ENCODE measurements at regions not wholly inside any gene's neighbourhood (a gene's known extent, or its start where the extent isn't known, plus 50 kb on each side); places are given as distances from the start of the nearest gene placed in this dataset.
A peak's percentile ranks its signal among the peaks of the same experiment; 100 is the strongest.

DNA sequence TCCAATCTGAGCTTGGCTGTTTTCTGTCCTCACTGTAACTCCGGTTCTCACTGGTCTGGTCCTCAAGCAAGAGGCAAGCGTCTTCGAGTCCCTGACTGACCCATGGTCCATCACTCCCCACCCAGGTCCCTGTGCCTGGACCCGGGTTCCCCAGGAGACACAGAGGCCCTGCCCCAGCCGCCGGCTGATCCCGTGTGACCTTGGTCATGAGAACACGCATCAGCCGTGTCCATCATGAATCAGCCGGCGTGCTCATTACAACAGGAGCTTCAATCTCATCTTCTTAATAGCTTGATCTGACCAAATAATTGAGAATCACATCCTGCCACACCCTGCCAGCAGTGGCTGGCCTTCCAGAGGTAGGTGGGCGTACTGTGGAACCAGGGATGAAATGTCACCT lies 545.1 kb downstream of the BRD1 start:
- Histone ChIP-seq H3K27me3 (peaks cover 14% of the 10 kb centered on the region), H3K27ac (no peak overlapping the region), H3K4me3 (no peak overlapping the region), H3K36me3 (replicated peaks in 1 of 2) (no peaks in the 10 kb centered on the region), H3K9me3 (replicated peaks in 1 of 3) (no peaks in the 10 kb centered on the region), H3K4me1 (replicated peaks in 1 of 2) (no peaks in the 10 kb centered on the region)
- DNase-seq = no peak
- WGBS, 4 donors = 79 to 86% (median 81%) methylated on average over 12 of the region's 12 CpGs
- intact Hi-C loops (cut with DNase I) = no loop called here
- TF ChIP-seq, protein P1, sequence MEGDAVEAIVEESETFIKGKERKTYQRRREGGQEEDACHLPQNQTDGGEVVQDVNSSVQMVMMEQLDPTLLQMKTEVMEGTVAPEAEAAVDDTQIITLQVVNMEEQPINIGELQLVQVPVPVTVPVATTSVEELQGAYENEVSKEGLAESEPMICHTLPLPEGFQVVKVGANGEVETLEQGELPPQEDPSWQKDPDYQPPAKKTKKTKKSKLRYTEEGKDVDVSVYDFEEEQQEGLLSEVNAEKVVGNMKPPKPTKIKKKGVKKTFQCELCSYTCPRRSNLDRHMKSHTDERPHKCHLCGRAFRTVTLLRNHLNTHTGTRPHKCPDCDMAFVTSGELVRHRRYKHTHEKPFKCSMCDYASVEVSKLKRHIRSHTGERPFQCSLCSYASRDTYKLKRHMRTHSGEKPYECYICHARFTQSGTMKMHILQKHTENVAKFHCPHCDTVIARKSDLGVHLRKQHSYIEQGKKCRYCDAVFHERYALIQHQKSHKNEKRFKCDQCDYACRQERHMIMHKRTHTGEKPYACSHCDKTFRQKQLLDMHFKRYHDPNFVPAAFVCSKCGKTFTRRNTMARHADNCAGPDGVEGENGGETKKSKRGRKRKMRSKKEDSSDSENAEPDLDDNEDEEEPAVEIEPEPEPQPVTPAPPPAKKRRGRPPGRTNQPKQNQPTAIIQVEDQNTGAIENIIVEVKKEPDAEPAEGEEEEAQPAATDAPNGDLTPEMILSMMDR (IDR thresholded peaks at IDR 0.05) = no peak
- no peak for TF ChIP-seq POLR2A (IDR thresholded peaks at IDR 0.05)

DNA sequence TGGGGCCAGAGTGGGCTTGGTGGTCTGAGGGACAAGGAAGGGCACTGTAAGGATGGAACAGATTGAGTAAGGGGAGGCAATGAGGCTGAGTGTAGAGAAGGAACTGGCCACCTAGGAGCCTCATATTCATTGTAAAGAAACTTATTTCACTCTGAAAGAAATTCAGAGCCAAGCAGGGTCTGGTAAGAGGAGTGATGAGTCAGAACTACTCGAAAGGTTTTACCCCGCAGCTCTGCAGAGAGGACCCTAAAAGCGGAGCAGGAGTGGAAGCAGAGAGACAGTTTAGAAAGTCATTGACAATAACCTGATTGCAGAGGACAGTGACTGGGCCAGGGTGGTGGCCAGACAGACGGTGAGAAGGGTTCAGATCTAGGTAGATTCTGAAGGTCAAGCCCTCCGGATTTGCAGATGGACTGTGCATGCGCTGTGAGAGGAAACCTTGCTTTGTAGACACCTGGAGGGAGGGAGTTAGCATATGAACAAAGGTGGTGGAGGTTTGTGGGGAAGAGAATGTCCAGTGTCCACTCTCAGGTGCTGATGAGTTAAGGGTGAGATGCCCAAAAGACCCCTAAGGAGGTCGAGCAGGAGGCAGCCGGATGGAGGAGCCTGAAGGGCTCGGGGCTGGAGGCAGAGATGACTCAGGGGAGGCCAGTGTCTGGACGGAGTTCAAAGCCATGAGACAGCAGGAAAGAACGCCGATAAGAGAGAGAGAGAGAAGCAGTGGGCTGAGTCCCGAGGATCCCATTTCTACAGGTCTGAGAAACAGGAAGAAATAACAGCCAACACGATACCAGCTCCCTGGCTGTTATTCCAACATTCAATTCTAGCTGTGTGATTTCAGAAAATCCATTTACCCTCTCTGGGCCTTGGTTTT lies 546.0 kb downstream of the BRD1 start:
- Histone ChIP-seq H3K27ac (no peak overlapping the region), H3K27me3 (peaks cover 14% of the 10 kb centered on the region), H3K4me1 (replicated peaks in 1 of 2) (no peaks in the 10 kb centered on the region), H3K9me3 (replicated peaks in 1 of 3) (no peaks in the 10 kb centered on the region), H3K36me3 (replicated peaks in 1 of 2) (no peaks in the 10 kb centered on the region), H3K4me3 (no peak overlapping the region)
- WGBS, 4 donors = 53 to 66% (median 58%) methylated on average over 14 of the region's 14 CpGs
- no peak for TF ChIP-seq POLR2A (IDR thresholded peaks at IDR 0.05)
- TF ChIP-seq, protein P1 (IDR thresholded peaks at IDR 0.05) = no peak
- intact Hi-C loops (cut with DNase I) = no loop called here
- peak in 1 of 7 donors; percentile 5 for DNase-seq

DNA sequence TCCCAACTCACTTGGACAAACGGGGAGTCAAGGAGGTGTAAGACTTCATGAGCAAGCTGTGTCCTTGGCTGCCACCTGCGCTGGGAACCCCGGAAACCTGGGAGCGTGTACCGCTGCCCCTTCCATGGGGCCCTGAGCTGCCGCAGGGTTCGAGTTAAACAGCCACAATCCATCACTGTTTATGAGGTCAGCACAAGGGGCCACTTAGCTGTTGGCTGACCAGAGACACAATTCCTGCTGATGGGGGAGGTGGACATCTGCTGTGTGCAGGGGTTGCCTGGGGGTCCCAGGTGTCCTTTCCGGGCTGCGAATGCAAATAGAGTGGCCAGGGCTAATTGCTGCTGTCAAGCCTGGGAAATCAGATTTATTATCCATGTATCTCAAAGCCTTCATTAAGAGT lies 549.3 kb downstream of the BRD1 start:
- intact Hi-C loops (cut with DNase I) = no loop called here
- WGBS, 4 donors = 16 to 42% (median 28%) methylated on average over 3 to 9 of the region's 9 CpGs
- H3K4me3 ChIP-seq = no peak overlapping the region
- H3K27ac ChIP-seq = no peak overlapping the region
- H3K9me3 ChIP-seq (replicated peaks in 1 of 3) = no peaks in the 10 kb centered on the region
- H3K4me1 ChIP-seq (replicated peaks in 1 of 2) = no peaks in the 10 kb centered on the region
- TF ChIP-seq, protein P1 (IDR thresholded peaks at IDR 0.05) = no peak
- no peak for TF ChIP-seq POLR2A (IDR thresholded peaks at IDR 0.05)
- peaks cover 9% of the 10 kb centered on the region for H3K27me3 ChIP-seq
- H3K36me3 ChIP-seq (replicated peaks in 1 of 2) = no peaks in the 10 kb centered on the region
- no peak for DNase-seq

DNA sequence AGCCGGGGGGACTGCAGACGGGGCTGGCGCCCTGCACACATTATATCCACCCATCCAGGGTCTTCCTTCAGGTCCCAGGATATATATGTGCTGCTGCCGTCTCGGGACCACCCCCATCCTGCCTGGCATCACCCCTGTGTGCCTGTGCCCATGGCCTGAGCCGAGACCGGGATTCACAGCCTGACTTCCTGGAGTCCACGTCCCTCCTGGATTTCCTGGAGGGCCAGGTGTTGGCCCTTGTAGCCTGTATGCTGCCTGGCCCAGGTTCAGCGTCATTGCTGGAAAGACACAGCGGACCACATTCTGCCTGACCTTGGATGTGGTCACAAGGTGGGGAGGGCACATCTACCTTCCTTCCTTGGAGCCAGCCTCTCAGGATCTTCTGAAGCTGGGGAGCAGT lies 551.1 kb downstream of the BRD1 start:
- Histone ChIP-seq H3K4me3 (no peak overlapping the region), H3K27ac (no peak overlapping the region), H3K27me3 (peaks cover 4% of the 10 kb centered on the region), H3K9me3 (replicated peaks in 1 of 3) (no peaks in the 10 kb centered on the region), H3K36me3 (replicated peaks in 1 of 2) (no peaks in the 10 kb centered on the region), H3K4me1 (replicated peaks in 1 of 2) (no peaks in the 10 kb centered on the region)
- intact Hi-C loops (cut with DNase I) = no loop called here
- TF ChIP-seq POLR2A (IDR thresholded peaks at IDR 0.05) = no peak
- TF ChIP-seq, protein P1 (IDR thresholded peaks at IDR 0.05) = no peak
- no peak for DNase-seq
- WGBS, 4 donors = 77 to 88% (median 80%) methylated on average over 3 to 10 of the region's 10 CpGs

Data from adrenal gland (tissue), 9 donors.